ENCODE measurements at regions not wholly inside any gene's neighbourhood (a gene's known extent, or its start where the extent isn't known, plus 50 kb on each side); places are given as distances from the start of the nearest gene placed in this dataset.

GRCh38 chr4:54403700-54404453 is 174.8 kb downstream of the PDGFRA start:
- Histone ChIP-seq H3K79me1 (ENCODE audit: low read depth, low read length) (no peaks in the 10 kb centered on the region), H3K27me3 (replicated peaks in 1 of 4; ENCODE audit: control insufficient read depth in 3 of 4, extremely low read depth in 1 of 4, insufficient read depth in 3 of 4, low read length in 3 of 4) (no peaks in the 10 kb centered on the region), H4K5ac (ENCODE audit: insufficient read length, low read depth, low read length) (no peak overlapping the region), H4K20me1 (replicated peaks in 1 of 2; ENCODE audit: control insufficient read depth in 1 of 2, insufficient read depth in 2 of 2, low read length in 2 of 2) (no peaks in the 10 kb centered on the region), H3K23ac (ENCODE audit: insufficient read length) (no peak overlapping the region), H3K9ac (replicated peaks in 1 of 4; ENCODE audit: extremely low read depth in 1 of 4, low read depth in 3 of 4, low read length in 3 of 4) (no peak overlapping the region), H2AK5ac (ENCODE audit: low read depth, low read length) (no peak overlapping the region), H3K56ac (replicated peaks; ENCODE audit: insufficient read length, low read depth, low read length) (no peak overlapping the region), H2BK5ac (ENCODE audit: low read depth, low read length) (no peak overlapping the region), H3K36me3 (ENCODE audit: control insufficient read depth in 2 of 4, insufficient read depth in 4 of 4, low read length in 3 of 4) (no peaks in the 10 kb centered on the region), H3K4me1 (replicated peaks in 1 of 4; ENCODE audit: control insufficient read depth in 3 of 4, insufficient read depth in 4 of 4, low read length in 3 of 4) (peaks cover 0 to 6% (median 0%) of the 10 kb centered on the region in 4 experiments; a peak in 5 of 7 replicates), H3K23me2 (ENCODE audit: low read depth, low read length) (no peaks in the 10 kb centered on the region), H2BK120ac (replicated peaks; ENCODE audit: low read depth, low read length) (no peak overlapping the region), H3K14ac (ENCODE audit: insufficient read length) (no peak overlapping the region), H2BK15ac (ENCODE audit: low read length) (no peak overlapping the region), H3K4ac (replicated peaks; ENCODE audit: insufficient read length, low read depth, low read length) (no peak overlapping the region), H2BK12ac (ENCODE audit: low read depth, low read length) (no peak overlapping the region), H4K91ac (replicated peaks; ENCODE audit: insufficient read length, low read length) (no peak overlapping the region), H3K27ac (ENCODE audit: low read depth, low read length) (no peak overlapping the region), H3K9me3 (ENCODE audit: insufficient read depth in 2 of 2, low read depth in 1 of 2, low read length in 1 of 2) (no peaks in the 10 kb centered on the region), H4K8ac (ENCODE audit: extremely low read depth, insufficient read depth, low read length) (no peak overlapping the region), H3K4me2 (ENCODE audit: insufficient read depth in 1 of 2, low read depth in 2 of 2, low read length in 2 of 2) (no peak overlapping the region), H2BK20ac (ENCODE audit: low read length) (no peak overlapping the region), H3K18ac (ENCODE audit: extremely low read depth, low read length) (no peak overlapping the region), H3K4me3 (ENCODE audit: extremely low read depth in 1 of 4, insufficient read depth in 2 of 4, low read depth in 3 of 4, low read length in 4 of 4) (no peak overlapping the region), H3K79me2 (ENCODE audit: control insufficient read depth in 1 of 2, insufficient read depth in 2 of 2, low read length in 2 of 2) (no peaks in the 10 kb centered on the region), H2AFZ (ENCODE audit: low read length) (no peak overlapping the region)
- DNase-seq (ENCODE audit: low read depth in 1 of 2, low spot score in 2 of 2) (no peak), FAIRE-seq (no peak)
- TF ChIP-seq KDM1A (IDR thresholded peaks at IDR 0.05; ENCODE audit: borderline replicate concordance, low read length), result 0 out of 2 replicates have a peak, but pooled peaks have one; percentile 19
- no peak for TF ChIP-seq CTBP2 (IDR thresholded peaks at IDR 0.05; ENCODE audit: borderline replicate concordance, insufficient read depth, insufficient read length, low read length)
- TF ChIP-seq BRCA1 (IDR thresholded peaks at IDR 0.05; ENCODE audit: low read depth, low read length), result no peak
- no peak for TF ChIP-seq NANOG (IDR thresholded peaks at IDR 0.05; ENCODE audit: insufficient read depth, low read depth, low read length, poor library complexity, severe bottlenecking)
- no peak for TF ChIP-seq GABPA (IDR thresholded peaks at IDR 0.05; ENCODE audit: borderline replicate concordance, insufficient read depth, low read length)
- ChIA-PET POLR2A (ENCODE audit: partially characterized antibody) (interaction anchor here (1.0 kb wide), 1 partner anchor 58 kb away, joined by 3 read pairs; no protein-coding TSS in a partner anchor), CTCF (ENCODE audit: partially characterized antibody) (no interaction called here)
- 95% methylated on average over 5 of the region's 5 CpGs; no CpG with 5 or more reads in 1 of the 2 experiments for WGBS, 2 experiments (ENCODE audit: extremely low coverage in 1 of 2, insufficient coverage in 1 of 2, insufficient read length in 1 of 2, insufficient replicate concordance in 2 of 2, low coverage in 1 of 2, low lambda C conversion rate in 2 of 2, missing lambda C conversion rate in 1 of 2)
